NCI-H748 (cell line): ENCODE measurements at regions not wholly inside any gene's neighbourhood (a gene's known extent, or its start where the extent isn't known, plus 50 kb on each side); places are given as distances from the start of the nearest gene placed in this dataset.

Experiments
- DNase-seq: peaks from one replicate; lab custom pipeline; 2025; ENCODE audit not compliant: unreplicated experiment; lab: John Stamatoyannopoulos, UW

DNA sequence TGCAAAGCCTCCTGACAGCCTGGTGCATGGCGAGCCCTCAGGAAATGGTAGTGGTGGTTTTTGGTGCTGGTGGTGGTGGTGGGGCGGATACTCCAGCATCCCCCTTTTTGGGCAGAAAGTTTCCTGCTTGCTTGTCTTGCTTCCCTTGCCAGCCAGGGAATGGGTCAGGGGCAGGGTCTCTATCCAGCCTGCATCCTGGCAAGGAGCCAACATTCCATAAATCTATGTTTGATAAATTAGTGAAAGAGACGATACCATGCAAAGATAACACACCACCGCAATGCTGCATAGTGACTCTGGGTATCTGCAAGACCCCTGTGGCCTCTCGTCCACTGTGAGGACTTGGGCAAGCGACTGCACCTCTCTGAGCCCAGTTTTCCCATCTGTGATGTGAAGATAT is 246.2 kb downstream of the LRFN2 start:
- DNase-seq = no peak

DNA sequence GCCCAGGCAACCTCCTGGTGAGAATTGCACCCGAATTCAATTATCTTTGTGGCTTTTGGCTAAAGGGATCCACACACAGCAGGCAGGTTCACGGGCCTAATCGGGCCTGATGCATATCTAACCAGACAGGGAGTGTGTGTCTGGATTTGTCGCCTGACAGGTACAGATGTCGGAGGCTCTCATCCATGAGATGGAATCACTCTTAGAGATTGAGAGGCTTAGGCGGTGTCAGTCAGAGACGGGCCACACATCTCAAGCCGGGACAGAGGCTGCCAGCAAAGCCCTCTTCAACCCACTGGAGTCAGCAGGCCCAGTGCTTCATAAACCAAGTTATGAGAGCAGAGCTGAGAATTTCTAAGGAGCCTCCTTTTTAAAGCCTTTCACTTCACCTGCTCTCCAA is 247.0 kb downstream of the LRFN2 start:
- DNase-seq = no peak

DNA sequence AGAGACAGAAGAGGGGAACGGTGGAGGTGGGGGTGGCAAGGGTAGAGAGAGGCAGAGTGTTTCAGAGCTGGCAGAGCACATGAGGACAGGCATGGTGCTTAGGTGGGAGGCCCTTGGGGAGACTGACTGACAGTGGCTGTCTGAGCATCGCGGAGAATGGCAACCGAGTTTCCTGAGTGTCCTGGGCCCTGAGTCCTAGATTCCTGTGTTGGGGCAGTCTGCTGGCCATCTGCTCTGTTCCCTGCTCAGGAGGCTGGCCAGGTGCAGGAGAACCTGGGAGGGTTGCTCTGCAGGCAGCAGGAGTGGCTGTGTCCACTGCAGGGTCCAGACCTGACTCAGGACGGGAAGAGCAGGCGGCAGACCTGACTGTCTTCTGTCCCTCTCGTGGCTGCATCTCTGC is 248.9 kb downstream of the LRFN2 start:
- no peak for DNase-seq

DNA sequence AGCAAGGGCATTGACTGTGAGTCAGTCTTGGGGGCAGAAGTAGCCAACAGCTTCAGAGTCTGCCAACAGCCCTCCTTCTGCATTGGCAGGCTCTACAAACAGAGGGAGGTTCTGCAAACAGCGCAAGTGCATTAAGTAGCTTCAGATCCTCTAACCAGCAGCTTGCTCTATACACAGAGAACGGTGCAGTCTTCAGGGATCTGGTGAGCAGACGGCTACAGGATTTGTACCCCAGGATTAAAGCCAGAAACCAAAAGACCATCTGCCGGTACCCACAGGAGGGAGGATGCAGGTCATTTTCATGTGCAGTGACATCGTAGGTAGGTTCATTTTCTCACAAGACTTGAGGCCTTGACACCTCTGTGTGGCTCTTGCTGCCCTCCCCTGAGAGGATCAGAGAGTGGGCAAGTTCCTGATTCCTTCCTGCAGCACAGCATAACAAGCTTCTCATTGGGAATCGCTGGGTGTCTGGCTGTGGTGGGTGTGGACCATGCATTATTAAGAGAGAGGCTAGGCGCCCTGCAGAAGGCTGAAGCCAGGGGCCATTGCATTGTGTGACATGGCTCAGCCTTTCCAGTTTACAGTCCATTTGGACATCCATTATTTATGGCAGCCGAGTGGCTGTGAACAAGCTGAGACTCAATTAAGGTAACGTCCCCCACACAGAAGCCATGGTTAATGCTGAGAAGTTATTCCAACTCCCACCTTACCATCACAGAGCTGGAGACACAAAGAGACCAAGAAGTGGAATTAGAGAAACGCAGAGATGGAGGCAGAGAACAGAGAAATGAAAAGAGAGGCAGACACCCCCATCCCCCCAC is 250.0 kb downstream of the LRFN2 start:
- no peak for DNase-seq

DNA sequence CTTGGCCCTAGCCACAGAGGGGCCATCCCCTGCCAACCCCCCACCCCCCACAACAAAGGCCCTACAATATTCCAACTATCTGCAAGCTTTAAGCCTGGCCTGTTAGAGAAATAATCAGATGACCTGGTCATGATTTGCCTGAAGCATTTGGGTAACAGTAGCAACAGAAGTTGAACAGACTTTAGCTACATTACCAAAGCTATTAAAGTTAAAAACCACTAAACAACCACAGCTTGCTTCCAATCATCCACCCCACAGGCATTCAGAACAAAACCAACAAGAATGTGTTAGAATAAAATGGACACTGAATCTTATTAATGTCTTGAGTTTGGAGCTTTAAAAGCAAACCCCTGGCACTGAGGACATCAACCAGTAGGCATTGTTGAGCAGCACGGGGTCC is 250.9 kb downstream of the LRFN2 start:
- DNase-seq = no peak

DNA sequence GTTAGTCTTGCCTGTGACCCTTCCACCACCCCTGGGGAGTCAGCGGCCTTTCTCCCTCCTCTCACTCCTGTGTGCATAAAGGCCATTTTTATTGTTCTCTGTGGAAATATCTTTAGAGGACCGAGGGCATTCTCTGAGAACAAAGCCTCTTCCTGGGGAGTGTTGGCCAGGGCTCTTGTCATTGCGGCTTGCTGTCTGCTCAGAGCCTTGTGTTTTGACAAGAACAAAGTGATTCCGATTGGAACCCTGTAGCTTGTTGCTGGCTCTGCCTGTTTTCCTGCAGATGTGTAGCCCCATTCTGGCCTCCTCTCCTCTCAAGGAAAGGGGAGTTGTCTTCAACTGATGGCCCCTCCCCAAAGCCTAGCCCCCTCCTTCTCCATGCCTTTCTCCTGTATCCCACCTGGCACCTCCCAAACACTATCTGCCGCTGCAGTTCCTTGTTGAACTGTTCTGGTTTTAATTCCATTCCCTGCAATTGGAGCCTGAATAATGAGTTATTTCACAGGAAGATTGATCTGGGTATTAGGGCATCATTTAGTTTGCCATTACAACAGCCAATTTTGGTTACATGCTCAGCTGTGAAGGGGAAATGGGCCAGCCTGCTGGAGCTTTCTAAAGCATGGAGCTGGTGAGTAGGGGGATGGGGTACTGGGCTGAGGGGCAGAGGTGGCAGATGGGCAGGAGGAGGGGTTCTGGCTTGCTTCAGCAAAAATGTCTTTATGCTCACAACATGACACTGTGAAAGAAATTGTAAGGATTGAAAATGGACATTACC is 252.5 kb downstream of the LRFN2 start:
- no peak for DNase-seq

DNA sequence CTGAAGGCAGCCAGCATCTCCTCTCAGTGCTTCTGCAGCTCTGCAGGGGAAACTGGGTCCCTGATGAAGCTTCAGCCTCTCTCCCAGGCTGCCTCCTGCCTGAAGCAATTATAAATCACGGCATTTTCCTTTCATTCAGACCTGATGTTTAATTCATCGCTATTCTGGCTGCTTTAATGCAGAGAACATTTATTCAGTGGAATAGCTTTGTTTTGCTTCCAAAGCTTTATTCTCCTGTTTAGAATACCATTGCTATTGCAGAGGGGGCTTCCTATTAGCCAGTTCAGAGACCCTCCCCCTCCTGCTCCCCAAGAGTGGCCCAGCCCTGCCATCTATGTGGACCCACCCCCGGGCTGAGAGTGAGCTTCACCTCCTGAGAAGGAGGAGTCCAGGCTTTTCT is 255.6 kb downstream of the LRFN2 start:
- DNase-seq = no peak

DNA sequence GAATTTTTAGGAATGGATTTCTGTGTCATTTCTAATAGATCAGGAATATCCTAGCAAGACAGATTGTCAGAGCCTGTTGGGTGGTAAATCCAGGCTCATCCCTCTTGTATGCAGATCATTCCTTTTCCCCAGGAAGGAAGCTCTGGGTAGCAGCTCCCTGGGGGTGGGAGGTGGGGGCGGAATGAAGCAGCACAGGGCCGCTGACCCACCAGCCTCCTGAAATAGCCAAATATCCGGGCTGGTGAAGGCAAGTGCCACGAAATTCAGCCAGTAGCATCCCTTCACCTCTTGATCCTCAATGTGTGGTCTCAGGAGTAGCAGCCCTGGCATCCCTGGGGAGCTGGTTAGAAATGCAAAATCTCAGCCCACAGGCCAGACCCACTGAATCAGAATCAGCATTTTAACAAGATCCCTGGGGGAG is 256.9 kb downstream of the LRFN2 start:
- no peak for DNase-seq

DNA sequence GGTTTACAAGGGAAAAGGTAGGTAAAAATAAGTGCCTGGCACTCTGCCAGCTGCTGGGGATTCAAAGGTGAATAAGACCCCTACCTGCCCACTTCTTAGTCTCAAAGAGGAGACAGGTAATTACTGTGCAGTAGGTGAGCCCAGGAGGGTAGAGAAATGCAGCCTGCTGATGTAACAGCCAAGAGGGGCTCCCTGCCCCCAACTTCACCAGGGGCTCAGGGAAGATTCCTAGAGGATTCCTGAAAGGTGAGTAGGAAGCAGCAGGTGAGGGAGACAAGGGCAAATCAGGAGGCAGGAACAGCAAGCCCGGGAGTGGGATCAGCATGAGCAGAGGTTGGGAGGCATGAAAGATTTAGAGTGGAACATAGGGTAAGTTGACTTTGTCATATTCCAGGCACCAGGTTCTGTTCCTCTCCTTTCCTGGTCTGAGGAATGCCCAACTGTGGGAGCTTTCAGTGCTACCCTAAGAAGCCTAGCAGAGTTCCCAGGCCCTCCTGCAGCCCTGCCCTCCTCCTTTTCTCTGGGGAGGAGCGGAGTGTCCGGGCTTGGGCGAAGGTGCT is 258.1 kb downstream of the LRFN2 start:
- no peak for DNase-seq

DNA sequence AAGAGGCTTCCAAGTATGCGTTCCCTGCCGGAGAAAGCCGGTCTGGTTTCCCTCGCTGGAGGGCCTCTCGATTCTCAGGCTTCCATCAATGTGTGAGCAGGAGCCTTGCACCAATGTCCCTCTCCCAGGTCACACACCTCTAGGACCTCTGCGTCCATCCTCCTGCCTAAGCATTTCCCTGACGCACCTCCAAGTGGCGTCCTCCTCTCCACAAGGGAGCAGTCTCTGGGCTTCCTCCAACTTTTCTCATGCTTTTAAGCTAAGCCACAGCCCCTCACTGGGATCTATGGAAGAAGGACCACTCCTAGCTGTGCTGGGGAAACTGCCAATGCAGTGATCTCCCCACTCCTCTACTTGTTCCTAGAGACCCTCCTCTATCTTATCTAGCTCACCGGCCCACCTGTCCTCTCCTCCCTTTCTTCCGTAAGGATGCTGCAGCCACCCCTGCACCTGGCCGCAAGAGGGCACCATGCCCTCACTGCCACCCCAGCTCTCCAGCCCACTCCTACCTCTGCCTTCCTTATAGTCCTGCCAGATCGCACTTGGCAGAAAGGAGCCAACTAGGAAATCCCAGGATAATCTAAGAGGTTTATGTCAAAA is 258.7 kb downstream of the LRFN2 start:
- peak; percentile 83 for DNase-seq

DNA sequence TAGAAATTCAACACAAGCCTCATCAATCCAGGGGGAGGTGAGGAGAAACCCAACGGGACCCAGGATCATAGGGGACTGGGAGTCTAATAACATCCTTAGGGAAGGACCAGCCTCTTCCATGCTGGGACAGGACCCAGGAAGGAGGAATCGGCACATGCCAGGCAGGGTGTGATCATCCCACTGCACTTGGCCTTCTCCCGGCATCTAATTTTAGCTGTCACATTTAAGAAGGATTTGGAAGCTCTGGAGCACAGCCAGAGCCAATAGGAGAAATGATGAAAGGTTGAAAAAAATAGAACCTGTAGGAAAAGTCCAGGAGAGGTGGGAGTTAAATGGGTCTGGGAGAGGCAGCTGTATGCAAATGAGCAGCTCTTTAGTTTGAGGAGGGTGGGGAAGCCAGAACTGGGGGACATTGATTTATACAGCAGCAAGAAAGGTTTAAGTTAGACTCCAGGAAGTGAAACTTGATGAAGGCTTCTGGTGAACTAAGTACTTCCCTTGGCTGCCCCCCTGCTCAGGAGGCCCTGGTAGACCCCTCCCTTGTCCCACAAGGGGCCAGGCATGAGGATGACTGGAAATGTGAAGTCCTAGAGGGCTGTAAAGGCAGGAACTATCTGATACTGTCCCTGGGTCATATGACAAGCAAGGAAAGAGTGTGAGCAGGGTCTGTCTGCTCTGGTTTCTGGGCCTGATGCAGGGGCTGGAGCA is 260.3 kb downstream of the LRFN2 start:
- DNase-seq = peak; percentile 79

DNA sequence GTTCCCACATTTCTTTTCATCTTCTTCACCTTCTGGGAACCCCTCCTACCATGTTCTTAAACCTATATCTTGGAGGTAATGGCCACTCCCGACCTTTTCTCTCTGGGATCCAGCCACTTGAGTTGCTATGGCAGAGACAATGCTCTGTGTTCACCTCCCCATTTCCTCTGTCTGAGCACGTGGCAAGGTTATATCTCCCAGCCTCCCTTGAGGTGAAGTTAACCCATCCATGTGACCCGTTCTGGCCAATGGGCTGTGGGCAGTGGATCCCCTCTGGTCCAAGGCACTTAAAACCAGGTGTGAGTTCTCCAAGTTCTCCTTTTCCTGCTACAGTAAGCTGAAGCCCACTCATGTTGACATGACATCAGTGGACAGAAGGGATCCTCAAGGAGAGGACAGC is 261.4 kb downstream of the LRFN2 start:
- peak; percentile 33 for DNase-seq

DNA sequence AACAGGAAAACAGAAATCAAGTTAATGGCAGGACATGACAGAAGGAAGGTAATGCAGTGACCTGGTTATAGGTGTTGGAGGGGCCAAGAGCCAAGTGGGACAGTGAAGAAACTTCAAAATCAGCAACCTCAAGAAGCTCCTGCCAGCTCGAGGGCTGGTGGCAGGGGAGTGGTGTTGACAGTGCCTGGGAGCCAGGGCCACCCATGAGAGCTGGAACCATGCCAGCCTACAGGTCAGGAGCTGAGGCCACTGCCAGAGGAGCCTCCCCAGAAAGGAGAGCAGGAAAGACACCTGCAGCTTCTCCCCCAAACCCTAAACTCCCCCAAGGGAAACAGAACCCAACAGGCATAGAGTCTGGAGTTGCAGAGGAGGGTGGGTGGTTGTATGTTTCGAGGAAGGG is 262.1 kb downstream of the LRFN2 start:
- peak; percentile 58 for DNase-seq

DNA sequence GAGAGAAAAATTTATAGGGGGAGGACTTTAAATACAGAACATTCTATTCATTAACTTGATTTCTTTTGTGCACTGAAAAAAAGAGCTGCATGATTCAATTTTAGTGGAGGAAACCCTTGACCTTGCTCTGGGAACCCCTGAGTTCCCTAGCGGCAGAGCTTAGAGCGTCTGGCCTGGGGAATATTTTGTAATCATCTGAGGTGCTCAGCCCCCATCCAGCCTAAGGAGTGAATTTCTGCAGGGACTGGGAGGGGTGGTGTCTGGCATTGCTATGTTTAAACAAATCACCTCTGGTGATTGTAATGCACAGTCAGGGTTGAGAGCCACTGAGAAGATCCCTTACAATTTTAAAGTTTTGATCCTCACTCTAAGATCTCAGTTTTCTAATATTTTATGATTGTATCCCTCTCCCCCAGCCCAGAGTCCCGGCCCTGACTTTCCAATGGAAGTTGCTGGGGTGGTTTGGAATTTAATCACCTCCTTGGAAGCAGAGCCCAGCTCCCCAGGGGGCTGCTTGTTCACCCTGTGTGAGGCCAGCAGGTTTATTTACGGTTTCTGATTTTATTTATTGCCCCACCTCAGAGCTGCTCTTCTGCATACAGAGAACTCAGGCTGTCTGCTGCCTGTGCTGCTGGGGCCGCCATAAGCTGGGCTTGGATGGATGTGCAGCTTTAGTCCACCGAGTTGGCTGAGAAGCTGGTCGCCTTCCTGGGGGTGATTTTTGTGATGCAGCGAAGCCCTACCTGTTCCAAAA is 263.1 kb downstream of the LRFN2 start:
- no peak for DNase-seq

DNA sequence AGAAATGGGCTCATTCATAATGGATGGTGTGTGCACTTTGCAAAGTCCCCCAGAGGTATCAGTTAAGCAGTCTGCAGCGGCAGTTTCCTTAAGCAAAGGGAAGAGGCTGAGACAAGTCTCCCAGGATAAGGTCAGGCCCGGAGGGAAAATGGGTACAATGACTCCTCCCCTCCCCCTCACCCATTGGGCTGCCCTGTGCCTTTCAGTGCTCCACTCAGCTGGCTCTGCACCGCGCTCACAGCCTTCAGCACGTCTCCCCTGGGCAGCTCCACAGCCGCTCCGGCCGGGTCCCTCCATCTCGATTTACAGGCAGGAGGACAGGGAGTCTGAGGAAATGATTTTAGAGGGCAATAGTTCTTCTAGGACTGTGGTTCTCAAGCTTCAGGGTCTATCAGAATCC is 264.8 kb downstream of the LRFN2 start:
- no peak for DNase-seq

DNA sequence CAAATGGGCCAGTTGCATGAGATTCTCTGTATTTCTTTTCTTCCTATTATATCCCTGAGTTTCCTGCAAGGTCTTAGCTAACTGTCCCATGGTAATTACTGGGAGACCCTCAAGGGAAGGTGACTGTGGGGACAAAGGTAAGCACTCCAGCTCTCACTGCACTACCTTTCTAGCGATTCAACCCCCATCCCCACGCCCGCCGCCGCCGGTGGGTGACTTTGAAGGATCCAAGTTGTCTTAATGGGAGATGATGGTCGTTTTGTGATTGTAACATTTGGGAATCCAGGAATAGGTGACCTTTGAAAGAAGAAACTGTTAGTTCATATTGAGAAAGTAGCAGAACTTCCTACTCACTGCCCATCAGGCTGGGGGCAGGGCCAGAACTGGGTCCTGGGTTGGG is 265.5 kb downstream of the LRFN2 start:
- DNase-seq = no peak

DNA sequence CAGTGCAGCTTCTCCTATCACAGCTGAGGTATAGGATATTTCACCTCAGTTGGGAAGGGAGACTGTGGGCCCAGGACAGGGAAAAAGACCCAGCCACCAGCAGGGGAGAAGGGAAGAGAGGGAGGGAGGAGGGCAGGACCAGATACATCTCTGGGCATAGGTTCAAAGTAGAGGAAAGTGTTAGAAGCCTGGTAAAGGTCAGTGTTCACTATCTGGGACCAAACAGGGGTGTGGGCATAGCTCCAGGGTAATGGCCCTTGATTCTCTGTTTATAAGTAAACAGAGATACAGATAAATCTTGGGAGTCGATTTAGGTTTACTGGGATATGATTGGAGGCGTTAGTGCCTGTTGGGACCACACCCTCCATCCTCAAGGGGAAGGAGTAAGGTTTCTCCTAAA is 266.2 kb downstream of the LRFN2 start:
- no peak for DNase-seq

DNA sequence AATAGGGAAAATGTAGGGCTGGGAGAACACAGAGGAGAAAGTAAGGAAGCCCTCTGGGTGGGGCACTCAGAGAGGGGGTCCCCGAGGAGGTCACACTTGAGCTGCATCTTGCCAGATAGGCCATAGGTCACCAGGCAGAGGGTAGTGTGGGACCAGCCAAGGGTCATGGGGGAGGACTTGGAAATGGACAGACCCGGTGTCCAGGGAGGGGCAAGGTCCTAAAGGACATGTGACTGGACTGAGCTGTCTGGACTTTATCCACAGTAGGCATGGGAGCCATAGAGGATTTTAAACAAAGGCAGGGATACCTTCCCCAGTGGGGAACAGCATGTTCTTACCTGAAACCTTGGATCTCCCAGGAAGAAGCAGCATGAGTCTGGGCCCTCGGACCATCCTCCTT is 266.7 kb downstream of the LRFN2 start:
- no peak for DNase-seq

DNA sequence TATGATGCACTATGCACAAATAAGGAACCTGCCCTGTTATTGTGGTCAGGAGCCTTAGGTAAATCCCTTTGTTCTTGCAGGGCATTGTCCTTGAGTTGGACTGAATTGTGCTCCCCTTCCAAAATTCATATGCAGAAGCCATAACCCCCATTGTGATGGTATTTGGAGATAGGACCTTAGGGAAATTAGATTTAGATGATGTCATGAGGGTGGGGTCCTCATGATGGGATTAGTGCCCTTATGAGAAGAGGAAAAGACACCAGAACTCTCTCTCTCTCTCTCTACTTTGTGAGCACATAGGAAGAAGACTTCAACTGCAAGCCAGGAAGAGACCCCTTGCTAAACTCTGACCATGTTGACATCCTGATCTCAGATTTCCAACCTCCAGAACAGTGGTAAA is 268.0 kb downstream of the LRFN2 start:
- DNase-seq = no peak

DNA sequence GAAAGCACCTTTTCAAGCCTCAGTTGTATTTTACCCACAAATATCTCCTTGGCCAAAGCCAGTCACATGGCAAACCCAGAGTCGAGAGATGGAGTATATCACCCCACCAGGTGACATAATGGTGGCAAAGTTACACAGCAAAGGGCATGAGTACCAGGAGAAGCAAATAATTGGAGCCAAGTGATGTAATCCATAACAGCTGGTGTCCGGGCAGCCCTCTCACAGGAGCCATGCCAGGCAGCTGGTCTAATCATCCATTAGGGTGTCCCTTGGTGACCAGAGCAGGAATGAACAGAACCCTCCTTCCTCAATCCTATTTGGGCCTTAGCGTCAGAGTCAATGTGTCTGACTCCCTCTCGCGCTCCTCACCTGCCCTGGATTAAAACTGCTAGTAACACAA is 272.1 kb downstream of the LRFN2 start:
- DNase-seq = no peak
